ENCODE measurements at regions not wholly inside any gene's neighbourhood (a gene's known extent, or its start where the extent isn't known, plus 50 kb on each side); places are given as distances from the start of the nearest gene placed in this dataset.

DNA sequence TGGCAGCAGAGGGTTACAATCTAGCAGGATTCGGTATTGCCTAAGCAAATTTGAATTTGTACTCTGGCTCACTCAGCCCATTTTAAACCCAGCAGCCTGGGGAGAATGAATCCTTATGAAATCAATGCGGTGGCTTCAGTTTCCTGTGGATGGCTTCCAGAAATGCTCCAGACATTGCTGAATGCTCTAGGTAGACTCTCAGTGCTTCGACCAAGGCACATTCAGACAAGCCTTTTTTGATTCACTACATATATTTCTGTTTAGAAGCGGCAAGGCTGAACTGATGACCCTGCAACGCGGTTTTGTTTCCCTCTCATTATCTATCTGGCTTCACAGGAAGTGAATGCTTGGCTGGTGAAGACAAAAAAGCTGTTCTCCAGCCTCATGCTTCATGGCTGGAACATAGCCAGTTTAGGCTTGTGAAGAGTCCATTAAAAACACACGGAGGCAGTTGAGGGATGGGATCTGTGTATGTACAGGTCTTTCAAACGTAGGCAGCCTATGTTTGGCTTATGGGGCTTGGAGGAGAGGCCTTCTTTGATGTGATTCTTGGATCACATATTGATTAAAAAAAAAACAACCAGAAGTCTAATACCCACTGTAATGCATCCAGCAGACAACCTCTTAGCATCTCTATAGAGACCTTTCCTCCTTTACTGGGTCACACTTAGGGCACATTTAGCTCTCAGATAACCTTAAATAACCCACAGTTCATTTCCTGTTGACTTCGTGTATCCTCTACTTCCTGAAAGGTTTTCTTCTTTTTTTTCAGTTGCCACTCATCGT is 400.2 kb upstream of the TBL1XR1 start (continued):
- TF ChIP-seq NR2C2 (CRISPR knock-in tag; IDR thresholded peaks at IDR 0.05) (no peak), TEAD1 (CRISPR knock-in tag; IDR thresholded peaks at IDR 0.05) (no peak), ZNF317 (CRISPR knock-in tag; IDR thresholded peaks at IDR 0.05; ENCODE audit: borderline replicate concordance, low read depth) (no peak), JUN (CRISPR knock-in tag; IDR thresholded peaks at IDR 0.05) (no peak), RORB (CRISPR knock-in tag; IDR thresholded peaks at IDR 0.05) (no peak), ATF3 (CRISPR knock-in tag; conservative IDR thresholded peaks at IDR 0.05) (no peak), NFATC4 (CRISPR knock-in tag; IDR thresholded peaks at IDR 0.05) (no peak)
- TF ChIP-seq, protein P1, sequence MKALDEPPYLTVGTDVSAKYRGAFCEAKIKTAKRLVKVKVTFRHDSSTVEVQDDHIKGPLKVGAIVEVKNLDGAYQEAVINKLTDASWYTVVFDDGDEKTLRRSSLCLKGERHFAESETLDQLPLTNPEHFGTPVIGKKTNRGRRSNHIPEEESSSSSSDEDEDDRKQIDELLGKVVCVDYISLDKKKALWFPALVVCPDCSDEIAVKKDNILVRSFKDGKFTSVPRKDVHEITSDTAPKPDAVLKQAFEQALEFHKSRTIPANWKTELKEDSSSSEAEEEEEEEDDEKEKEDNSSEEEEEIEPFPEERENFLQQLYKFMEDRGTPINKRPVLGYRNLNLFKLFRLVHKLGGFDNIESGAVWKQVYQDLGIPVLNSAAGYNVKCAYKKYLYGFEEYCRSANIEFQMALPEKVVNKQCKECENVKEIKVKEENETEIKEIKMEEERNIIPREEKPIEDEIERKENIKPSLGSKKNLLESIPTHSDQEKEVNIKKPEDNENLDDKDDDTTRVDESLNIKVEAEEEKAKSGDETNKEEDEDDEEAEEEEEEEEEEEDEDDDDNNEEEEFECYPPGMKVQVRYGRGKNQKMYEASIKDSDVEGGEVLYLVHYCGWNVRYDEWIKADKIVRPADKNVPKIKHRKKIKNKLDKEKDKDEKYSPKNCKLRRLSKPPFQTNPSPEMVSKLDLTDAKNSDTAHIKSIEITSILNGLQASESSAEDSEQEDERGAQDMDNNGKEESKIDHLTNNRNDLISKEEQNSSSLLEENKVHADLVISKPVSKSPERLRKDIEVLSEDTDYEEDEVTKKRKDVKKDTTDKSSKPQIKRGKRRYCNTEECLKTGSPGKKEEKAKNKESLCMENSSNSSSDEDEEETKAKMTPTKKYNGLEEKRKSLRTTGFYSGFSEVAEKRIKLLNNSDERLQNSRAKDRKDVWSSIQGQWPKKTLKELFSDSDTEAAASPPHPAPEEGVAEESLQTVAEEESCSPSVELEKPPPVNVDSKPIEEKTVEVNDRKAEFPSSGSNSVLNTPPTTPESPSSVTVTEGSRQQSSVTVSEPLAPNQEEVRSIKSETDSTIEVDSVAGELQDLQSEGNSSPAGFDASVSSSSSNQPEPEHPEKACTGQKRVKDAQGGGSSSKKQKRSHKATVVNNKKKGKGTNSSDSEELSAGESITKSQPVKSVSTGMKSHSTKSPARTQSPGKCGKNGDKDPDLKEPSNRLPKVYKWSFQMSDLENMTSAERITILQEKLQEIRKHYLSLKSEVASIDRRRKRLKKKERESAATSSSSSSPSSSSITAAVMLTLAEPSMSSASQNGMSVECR (CRISPR knock-in tag; IDR thresholded peaks at IDR 0.05; ENCODE audit: borderline replicate concordance) = no peak
- TF ChIP-seq, protein P2, sequence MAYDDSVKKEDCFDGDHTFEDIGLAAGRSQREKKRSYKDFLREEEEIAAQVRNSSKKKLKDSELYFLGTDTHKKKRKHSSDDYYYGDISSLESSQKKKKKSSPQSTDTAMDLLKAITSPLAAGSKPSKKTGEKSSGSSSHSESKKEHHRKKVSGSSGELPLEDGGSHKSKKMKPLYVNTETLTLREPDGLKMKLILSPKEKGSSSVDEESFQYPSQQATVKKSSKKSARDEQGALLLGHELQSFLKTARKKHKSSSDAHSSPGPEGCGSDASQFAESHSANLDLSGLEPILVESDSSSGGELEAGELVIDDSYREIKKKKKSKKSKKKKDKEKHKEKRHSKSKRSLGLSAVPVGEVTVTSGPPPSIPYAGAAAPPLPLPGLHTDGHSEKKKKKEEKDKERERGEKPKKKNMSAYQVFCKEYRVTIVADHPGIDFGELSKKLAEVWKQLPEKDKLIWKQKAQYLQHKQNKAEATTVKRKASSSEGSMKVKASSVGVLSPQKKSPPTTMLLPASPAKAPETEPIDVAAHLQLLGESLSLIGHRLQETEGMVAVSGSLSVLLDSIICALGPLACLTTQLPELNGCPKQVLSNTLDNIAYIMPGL (CRISPR knock-in tag; IDR thresholded peaks at IDR 0.05) = no peak

- no peak overlapping the region for H3K4me3 Mint-ChIP-seq
- DNase-seq (ENCODE audit: low spot score) (no peak), ATAC-seq (peak; percentile 21; the same call in 1 of the 2 replicates)
- H3K27ac Mint-ChIP-seq = peak overlapping the region; percentile 67
- no peaks in the 10 kb centered on the region for H3K9me3 Mint-ChIP-seq
- no peaks in the 10 kb centered on the region; the same call in 1 of the 2 replicates for H3K27me3 Mint-ChIP-seq (ENCODE audit: low read depth)
- H3K36me3 Mint-ChIP-seq = no peaks in the 10 kb centered on the region
- POLR2A ChIA-PET = interaction anchor here (0.6 kb wide), 1 partner anchor 350 kb away, joined by 4 read pairs; no protein-coding TSS in a partner anchor
- CTCF ChIA-PET = interaction anchor here (1.3 kb wide), 1 partner anchor 9 kb away, joined by 3 read pairs; no protein-coding TSS in a partner anchor
- peaks cover 46% of the 10 kb centered on the region for H3K4me1 Mint-ChIP-seq
- TF ChIP-seq, protein P3, sequence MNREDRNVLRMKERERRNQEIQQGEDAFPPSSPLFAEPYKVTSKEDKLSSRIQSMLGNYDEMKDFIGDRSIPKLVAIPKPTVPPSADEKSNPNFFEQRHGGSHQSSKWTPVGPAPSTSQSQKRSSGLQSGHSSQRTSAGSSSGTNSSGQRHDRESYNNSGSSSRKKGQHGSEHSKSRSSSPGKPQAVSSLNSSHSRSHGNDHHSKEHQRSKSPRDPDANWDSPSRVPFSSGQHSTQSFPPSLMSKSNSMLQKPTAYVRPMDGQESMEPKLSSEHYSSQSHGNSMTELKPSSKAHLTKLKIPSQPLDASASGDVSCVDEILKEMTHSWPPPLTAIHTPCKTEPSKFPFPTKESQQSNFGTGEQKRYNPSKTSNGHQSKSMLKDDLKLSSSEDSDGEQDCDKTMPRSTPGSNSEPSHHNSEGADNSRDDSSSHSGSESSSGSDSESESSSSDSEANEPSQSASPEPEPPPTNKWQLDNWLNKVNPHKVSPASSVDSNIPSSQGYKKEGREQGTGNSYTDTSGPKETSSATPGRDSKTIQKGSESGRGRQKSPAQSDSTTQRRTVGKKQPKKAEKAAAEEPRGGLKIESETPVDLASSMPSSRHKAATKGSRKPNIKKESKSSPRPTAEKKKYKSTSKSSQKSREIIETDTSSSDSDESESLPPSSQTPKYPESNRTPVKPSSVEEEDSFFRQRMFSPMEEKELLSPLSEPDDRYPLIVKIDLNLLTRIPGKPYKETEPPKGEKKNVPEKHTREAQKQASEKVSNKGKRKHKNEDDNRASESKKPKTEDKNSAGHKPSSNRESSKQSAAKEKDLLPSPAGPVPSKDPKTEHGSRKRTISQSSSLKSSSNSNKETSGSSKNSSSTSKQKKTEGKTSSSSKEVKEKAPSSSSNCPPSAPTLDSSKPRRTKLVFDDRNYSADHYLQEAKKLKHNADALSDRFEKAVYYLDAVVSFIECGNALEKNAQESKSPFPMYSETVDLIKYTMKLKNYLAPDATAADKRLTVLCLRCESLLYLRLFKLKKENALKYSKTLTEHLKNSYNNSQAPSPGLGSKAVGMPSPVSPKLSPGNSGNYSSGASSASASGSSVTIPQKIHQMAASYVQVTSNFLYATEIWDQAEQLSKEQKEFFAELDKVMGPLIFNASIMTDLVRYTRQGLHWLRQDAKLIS (CRISPR knock-in tag; IDR thresholded peaks at IDR 0.05; ENCODE audit: borderline replicate concordance) = no peak
- TF ChIP-seq ETV6 (CRISPR knock-in tag; IDR thresholded peaks at IDR 0.05) = no peak
- TF ChIP-seq, protein P4, sequence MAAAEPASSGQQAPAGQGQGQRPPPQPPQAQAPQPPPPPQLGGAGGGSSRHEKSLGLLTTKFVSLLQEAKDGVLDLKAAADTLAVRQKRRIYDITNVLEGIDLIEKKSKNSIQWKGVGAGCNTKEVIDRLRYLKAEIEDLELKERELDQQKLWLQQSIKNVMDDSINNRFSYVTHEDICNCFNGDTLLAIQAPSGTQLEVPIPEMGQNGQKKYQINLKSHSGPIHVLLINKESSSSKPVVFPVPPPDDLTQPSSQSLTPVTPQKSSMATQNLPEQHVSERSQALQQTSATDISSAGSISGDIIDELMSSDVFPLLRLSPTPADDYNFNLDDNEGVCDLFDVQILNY (CRISPR knock-in tag; IDR thresholded peaks at IDR 0.05) = no peak
- no peak for TF ChIP-seq ZSCAN18 (CRISPR knock-in tag; IDR thresholded peaks at IDR 0.05)
- TF ChIP-seq GTF2I (CRISPR knock-in tag; conservative IDR thresholded peaks at IDR 0.05) = no peak
- TF ChIP-seq ATF1 (CRISPR knock-in tag; IDR thresholded peaks at IDR 0.05) = no peak
- TF ChIP-seq, protein P2 (CRISPR knock-in tag; IDR thresholded peaks at IDR 0.05) = no peak
- TF ChIP-seq ESRRA (CRISPR knock-in tag; IDR thresholded peaks at IDR 0.05; ENCODE audit: borderline replicate concordance) = no peak
- TF ChIP-seq ZNF232 (CRISPR knock-in tag; IDR thresholded peaks at IDR 0.05) = no peak
- TF ChIP-seq, protein P5, sequence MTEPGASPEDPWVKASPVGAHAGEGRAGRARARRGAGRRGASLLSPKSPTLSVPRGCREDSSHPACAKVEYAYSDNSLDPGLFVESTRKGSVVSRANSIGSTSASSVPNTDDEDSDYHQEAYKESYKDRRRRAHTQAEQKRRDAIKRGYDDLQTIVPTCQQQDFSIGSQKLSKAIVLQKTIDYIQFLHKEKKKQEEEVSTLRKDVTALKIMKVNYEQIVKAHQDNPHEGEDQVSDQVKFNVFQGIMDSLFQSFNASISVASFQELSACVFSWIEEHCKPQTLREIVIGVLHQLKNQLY (CRISPR knock-in tag; IDR thresholded peaks at IDR 0.05) = no peak
Observed at GRCh38 chr3:177598097-177598833, 401.0 kb upstream of the TBL1XR1 start.
